ENCODE measurements at regions not wholly inside any gene's neighbourhood (a gene's known extent, or its start where the extent isn't known, plus 50 kb on each side); places are given as distances from the start of the nearest gene placed in this dataset.
"Not testable (repeated sequence)": the region's sequence is repeated elsewhere in the genome, so short reads cannot be mapped to it uniquely, and the experiment has no call there.

DNA sequence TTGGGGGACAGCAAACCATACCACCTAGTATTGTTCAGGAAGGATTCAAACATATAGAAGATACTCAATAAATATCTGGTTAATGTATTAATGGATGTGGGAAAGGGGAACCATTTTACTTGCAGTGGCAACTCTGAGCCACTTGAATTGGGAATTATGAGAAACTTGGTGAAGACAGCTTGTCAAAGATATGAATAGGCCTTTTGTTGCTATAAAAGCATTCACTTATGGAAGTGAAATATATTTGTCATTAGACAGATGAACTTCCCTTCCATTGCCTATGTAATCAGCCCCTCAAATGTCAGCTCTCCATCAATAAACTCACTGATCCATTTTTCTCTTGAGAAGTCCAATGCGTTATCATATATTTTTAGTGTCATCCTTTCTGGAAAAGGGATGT lies 56.1 kb downstream of the GPR85 start:
- no peak for DNase-seq (ENCODE audit: low read depth in 2 of 2)

DNA sequence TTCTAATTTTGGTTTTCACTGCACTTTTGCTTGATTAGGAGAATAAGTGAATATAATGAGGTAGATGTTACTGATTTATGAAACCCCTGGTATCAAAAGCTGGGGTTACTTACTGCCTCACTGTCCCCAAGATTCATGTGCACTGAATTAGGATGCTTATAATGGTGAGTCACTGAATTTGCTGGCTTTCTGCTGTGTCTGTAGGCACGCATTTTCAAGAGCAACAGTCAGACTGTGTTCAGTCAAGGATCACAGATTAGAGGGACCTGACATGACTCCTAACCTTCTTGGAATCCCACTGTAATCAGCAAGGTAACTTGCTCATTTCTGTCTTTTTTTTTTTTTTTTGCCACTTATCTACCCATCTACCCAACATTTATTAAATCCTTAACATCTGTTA lies 59.7 kb downstream of the GPR85 start:
- DNase-seq (ENCODE audit: low read depth in 2 of 2) = no peak

DNA sequence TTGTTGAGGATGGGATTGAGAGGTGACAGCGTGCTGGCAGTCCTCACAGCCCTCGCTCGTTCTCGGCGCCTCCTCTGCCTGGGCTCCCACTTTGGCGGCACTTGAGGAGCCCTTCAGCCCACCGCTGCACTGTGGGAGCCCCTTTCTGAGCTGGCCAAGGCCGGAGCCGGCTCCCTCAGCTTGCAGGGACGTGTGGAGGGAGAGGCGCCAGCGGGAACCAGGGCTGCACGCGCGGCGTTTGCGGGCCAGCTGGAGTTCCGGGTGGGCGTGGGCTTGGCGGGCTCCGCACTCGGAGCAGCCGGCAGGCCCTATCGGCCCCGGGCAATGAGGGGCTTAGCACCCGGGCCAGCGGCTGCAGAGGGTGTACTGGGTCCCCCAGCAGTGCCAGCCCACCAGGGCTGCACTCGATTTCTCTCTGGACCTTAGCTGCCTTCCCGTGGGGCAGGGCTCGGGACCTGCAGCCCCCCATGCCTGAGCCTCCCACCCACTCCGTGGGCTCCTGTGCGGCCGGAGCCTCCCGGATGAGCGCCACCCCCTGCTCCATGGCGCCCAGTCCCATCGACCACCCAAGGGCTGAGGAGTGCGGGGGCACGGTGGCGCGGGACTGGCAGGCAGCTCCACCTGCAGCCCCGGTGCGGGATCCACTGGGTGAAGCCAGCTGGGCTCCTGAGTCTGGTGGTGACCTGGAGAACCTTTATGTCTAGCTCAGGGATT lies 69.3 kb downstream of the GPR85 start:
- DNase-seq (ENCODE audit: low read depth in 2 of 2) = not testable (repeated sequence)

DNA sequence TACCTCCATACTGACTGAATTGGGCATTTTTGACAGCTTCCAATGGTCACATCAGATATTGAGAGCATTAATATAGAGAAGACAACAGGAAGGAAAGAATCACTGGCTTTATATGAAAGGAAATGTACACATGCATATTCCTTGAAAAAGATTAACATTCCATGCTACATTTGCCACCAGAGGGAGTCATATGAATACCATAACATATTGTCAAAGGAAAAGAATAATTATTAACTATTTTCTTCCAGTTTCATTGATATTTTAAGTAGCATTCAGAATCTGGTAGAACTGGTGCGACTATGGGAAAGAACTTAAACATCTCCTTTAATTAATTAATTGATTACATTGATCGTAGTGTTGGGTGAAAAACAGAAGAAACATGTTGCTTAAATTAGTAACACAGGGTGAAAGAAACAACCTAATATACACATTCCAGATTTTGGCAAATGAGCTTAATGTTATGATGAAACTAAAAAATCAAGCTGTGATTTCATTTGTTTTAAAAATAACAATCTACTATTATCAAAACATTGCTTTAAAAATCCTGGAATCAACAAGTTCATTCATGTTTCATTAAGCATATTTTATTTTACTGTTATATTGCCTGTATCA lies 71.5 kb downstream of the GPR85 start:
- no peak for DNase-seq (ENCODE audit: low read depth in 2 of 2)

DNA sequence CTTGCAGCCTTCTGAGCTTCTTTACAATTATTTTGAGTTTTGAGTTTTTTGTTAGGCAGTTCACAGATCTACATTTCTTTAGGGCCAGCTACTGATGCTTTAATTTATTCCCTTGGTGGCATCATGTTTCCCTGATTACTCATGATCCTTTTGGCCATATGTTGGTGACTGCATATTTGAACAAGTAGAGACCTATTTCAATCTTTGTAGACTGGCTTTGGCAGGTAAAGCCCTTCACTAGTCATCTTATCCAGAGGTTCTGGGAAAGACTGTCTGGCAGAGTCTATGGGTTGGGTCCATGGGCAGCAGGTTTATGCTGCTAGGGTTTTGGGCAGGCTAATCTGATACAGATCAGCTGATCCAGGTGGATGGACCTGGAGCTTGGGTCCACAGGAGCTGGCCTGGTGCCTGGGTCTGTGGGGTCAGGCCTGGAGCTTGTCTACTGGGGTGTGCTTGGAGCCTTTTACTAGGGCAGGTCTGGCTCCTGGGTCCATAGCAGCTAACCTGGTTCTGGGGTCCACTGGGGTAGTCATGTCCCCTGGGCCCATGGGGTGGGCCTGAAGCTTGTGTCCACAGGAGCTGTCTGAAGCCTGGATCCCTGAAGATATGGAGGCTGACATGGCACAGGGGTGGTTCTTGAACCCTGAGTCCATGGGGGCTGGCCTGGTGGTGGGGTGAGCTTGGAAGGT lies 72.7 kb downstream of the GPR85 start:
- DNase-seq (ENCODE audit: low read depth in 2 of 2) = no peak

DNA sequence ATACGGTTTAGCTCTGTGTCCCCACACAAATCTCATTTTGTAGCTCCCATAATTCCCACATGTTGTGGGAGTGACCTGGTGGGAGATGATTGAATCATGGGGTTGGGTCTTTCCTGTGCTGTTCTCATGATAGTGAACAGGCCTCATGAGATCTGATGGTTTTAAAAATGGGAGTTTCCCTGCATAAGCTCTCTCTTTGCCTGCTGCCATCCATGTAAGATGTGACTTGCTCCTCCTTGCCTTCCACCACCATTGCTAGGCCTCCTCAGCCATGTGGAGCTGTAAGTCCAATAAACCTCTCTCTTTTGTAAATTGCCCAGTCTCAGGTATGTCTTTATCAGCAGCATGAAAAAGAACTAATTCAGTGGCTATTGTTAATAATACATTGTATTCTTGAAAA lies 73.8 kb downstream of the GPR85 start:
- DNase-seq (ENCODE audit: low read depth in 2 of 2) = not testable (repeated sequence)

DNA sequence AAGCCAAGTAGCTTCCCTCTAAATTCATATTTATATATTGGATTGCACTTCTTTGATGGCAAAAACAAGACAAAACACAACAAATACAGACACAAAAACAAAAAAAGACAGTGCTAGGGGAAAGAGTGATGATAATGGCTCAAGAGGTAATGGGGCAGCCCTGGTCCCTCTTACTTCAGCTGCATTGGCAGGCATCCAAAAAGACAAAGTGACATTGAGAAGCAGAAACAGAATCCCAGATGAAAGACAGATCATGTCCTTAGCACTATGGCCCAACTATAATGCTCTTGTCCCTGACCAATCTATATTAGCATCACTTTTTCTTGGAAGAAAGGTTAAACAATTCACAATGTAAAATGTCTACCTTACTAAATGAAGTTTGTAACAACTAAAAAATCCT lies 76.2 kb downstream of the GPR85 start:
- no peak for DNase-seq (ENCODE audit: low read depth in 2 of 2)

DNA sequence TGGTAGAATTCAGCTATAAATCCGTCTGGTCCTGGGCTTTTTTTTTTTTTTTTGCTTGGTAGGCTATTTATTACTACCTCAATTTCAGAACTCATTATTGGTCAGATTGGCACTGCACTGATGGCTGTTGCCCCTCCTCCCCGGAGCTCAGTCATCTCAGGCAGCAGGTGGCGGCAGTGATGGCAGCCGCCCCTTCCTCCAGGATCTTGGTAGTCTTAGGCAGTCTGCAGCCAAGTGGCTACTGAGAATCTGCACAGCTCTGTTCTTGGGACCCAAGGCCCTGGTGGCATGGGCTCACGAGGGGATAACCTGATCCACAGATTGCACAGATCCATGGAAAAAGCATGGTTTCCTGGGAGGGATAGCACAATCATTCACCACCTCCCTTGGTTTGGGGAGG lies 77.9 kb downstream of the GPR85 start:
- DNase-seq (ENCODE audit: low read depth in 2 of 2) = no peak

DNA sequence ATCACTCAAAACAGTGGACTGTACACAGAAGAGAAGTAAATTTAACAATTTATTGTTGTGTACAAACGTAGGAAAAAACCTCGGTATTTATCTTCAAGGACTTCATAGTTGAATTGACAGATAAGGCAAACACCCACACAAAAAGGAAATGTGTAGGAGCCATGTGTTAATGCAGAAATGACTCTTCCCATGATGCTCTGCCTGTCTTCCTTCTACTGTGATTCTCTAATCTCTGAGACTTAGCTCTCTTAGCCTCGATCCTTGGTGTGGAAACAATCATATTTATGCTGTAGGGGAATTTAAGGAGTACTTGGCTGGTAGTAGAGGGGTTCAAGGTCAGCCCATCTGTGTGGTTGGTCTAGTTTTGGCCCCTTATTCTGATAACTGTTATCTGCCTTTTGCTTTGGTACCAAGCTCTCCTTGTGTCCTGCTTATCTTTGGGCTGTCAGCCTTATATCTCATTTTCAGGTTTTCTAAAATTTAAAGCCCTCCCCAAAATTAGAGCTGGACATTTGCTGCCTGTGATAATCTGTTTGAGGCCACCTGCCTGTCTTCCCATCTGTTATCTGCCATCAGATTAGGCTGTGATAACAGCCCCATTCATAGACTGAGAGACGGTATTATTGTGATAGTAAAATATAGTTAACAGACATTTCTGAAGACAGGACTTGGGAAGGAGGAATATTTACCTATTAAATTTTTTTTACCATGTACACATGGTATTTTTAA lies 81.7 kb downstream of the GPR85 start:
- no peak for DNase-seq (ENCODE audit: low read depth in 2 of 2)

DNA sequence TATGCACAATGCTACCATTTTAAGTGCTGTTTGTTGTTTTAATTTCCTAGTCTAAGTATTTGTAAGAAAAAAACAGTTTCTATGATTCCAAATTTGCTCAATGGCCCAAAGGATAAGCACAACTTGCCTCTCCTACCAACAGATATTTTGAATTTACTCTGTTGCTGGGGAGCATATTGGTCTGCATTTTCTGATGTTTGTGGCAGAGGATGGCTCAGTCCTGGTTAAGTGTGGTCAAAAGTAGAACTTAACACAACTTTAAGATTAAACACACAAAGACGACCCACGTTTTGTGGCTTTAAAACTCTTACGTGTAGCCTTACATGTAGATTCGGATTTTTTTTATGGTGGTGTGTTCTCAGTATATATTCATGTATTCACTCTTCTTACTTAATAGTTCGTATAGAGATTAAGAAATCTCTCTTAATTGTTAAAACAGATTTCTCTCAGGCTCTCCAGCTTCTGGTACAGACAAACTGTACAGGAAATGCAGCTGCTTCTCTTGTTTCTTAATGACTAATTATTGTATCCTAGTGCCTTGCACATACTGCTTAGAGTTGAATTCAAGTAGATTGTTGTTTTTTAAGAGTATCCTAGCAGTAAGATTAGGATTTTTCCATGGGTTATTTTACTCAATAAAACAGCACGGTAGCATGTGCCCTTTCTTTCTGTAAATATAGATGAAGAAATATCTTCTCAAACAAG lies 86.2 kb downstream of the GPR85 start:
- DNase-seq (ENCODE audit: low read depth in 2 of 2) = no peak

DNA sequence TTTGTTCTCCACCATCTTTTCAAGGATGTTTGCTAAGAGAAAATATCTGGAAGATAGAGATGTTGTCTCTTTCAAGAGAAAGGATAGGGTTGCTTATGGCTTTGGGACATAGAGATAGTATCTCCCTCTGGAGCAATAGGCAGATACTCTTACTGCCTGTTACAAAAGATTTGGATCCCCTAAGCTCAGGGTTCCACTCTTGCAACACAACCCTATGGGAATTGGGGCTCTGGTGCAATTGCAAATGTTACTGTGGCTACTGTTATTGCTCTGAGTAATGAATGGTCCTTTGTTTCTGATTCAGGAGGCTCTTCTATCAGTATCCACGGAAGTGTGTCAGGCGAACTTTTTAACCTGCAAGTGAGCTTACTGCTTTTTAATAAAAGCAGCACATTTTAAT lies 88.8 kb downstream of the GPR85 start:
- no peak for DNase-seq (ENCODE audit: low read depth in 2 of 2)

DNA sequence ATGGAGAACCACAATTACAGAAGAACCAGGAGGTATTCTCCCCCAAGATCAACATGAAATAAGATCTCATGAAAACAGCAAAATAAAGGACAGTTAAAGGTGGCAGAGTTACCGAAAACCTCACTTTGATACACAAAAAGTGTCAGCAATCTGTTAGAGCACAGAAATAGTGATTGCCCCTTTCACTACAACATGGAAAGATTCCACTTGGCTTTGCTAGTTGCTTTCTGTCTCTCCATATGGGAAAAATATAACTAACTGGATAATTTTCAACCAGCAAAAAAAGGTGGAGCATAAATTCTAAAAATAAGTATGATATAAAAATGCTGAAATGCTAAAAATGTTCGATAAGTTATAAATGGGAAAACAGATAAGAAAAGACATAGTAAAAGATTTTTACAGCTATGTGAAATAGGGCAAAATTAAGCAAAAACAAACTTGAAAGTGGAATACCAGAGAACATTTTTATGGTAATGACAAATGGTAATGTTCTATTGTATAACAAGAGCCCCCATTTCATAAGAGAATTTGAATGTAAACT lies 90.2 kb downstream of the GPR85 start:
- no peak for DNase-seq (ENCODE audit: low read depth in 2 of 2)

DNA sequence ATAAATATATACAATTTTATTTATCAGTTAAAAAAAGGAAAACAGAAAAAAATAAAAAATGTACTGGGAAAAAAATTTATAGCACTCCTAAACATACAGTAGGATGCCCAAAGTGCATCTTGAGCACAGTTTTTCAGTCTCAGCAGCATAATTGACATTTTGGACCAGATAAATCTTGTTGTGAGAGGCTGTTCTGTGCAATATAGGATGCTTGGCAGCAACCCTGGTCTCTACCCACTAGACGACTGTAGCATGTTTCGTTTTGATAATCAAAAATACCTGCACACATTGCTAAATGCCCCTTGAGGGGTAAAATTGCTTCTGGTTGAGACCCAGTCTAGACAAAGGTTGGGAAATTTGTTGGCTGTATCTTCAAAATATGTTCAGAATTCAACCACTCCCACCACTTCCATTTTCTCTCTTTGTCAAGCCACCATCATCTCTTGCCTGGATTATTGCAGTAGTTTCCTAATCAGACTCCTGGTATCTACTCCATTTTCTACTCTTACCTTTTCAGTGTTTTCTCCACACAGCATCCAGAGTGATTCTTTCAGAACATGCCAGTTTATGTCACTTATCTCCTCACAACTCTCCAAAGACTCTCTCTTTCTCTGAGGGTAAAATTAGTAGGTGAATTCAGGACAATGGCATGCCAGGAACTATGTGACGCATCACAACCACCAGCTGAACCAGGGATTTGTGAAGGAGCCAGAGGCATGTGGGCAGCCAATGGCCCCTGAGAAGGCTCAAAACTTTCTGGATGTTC lies 91.4 kb downstream of the GPR85 start:
- no peak for DNase-seq (ENCODE audit: low read depth in 2 of 2)

DNA sequence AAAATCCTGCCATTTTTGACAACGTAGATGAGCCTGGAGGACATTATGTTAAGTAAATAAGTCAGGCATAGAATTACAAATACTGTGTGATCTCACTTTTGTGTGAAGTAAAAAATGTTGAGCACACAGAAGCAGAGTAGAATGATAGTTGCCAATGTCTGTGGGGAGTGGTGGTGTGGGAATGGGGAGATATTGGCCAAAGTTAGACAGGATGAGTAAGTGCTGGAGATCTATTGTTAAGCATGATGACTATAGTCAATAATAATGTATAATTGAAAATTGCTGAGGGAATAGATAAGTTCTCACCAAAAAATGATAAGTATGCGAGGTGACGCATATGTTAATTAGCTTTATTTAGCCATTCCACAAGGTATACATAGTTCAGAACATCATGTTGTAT lies 92.0 kb downstream of the GPR85 start:
- DNase-seq (ENCODE audit: low read depth in 2 of 2) = no peak

DNA sequence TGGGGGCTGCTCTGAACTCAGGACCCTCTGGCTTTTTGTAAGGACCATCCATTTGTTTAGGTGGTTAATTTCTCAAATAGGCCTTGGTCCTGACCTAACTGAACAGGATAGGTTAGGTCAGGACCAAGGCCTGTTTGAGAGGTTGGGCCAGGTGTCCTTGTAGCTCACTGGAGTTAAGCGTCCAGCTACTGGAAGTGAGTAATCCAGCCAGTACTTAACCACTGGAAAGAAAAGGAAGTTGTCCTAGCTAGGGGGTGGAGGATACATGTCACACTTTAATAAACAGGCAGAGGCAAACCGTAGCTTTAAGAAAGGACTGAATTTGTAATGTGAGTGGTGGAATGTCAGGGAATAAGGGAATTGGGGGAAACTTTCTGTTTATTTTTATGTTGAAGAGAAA lies 96.0 kb downstream of the GPR85 start:
- DNase-seq (ENCODE audit: low read depth in 2 of 2) = no peak

DNA sequence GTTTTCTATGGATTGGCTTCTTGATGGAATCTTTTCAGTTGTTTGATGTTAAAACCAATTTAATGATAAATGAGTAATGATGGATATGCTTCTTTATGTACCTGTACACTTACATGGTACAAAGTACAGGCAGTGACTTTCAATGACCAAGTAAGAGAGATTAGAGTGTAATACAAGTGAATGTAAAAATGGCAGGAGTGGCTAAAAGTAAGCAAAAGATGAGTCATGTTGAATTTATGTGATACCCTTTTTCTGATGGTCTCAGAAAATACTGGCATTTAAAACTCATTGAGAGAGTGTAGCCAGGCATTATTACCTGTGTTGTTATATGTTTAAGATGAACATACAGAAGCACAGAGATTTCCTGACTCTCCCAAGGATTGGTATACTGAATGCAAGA lies 97.1 kb downstream of the GPR85 start:
- no peak for DNase-seq (ENCODE audit: low read depth in 2 of 2)

DNA sequence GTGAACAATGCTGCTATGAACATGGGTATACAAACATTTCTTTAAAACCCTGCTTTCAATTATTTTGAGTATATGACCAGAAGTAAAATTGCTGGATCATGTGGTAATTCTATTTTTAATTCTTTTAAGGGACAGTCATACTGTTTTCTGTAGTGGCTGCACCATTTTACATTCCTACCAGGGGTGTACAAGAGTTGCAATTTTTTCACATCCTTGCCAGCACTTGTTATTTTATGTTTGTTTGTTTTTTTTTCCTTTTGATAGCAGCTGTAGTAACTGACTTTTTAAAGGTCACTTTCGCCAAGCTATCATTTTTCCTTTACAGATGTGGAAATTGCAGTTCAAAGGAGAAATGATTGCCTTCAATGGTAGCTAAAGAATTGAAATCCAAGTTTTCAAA lies 99.5 kb downstream of the GPR85 start:
- no peak for DNase-seq (ENCODE audit: low read depth in 2 of 2)

DNA sequence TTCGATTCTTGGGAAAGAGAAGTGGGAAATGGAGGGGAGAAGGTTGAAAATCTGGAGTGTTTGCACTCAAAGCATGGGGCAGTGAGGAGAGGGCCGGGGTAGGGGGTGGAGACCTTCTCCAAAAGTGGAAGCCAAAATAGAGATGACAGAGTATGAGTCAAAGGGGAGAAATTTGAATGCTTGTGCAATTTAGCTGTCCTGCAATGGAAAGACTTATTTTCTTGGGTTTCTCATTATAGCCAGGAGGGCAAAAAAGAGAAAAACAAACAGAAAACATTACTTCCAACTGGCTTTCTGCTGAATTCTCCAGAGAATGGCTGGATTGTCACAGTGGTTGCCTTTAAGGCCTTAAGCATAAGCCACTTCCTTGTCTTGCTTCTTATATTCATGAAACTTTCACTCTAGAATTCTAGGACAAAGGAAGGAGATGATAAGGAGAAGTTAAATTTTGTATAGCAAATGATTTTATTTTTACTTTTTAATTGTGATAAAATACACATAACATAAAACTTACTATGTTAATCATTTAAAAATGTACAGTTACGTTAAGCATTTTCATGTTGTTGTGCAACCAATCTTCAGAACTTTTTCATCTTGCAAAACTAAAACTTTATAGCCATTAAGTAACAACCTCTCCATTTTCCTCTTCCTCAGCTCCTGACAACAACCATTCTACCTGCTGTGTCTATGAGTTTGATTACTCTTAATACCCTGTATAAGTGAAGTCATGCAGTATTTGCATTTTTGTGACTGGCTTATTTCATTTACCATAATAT lies 100.2 kb downstream of the GPR85 start:
- DNase-seq (ENCODE audit: low read depth in 2 of 2) = no peak

DNA sequence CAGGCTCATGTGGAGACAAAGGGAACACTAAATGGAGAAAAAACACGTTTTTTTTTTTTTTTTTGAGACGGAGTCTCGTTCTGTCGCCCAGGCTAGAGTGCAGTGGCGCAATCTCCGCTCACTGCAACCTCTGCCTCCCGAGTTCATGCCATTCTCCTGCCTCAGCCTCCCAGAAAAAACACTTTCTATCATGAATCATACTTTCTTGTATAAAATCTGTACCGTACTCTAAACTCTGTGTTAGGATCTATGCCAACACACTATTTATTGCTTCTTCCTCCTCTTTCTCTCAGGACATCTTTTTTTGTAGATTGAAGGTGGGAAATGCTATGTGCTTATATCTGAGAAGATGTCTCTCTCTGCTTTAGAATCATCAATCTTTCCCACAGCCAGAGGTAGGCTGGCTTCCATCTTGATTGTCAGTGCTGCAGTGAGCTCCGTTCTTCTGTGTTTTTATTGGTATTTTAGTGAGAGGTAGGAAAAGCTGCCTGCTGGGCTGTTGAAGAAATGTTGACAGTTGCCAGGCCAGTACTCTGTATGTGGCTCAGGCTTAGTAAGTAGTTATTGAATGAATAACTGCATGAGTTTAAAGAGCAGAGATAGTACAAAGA lies 101.1 kb downstream of the GPR85 start:
- DNase-seq (ENCODE audit: low read depth in 2 of 2) = no peak
